Stimulated activated CD8-positive, alpha-beta memory T cell treated with anti-CD3 and anti-CD28 coated beads, Interleukin-2, amount 100 ng/mL, for 48 hours (primary cell): ENCODE measurements at regions not wholly inside any gene's neighbourhood (a gene's known extent, or its start where the extent isn't known, plus 50 kb on each side); places are given as distances from the start of the nearest gene placed in this dataset.
"Not testable (repeated sequence)": the region's sequence is repeated elsewhere in the genome, so short reads cannot be mapped to it uniquely, and the experiment has no call there.

Experiments used
- DNase-seq, 2 donors: peaks; one replicate each; pipeline ENCODE4 v3.0.0-alpha.2; 2020; ENCODE audit warnings: low read depth in 2 of 2

GRCh38 chr4:82077471-82077995, 296.3 kb downstream of the HNRNPD start:
- not testable (repeated sequence) for DNase-seq

GRCh38 chr4:82076809-82077208, 297.0 kb downstream of the HNRNPD start:
- DNase-seq, result no peak

- no peak for DNase-seq
Measured at GRCh38 chr4:82076359-82076758, 297.4 kb downstream of the HNRNPD start.

GRCh38 chr4:82071951-82072350, 301.8 kb downstream of the HNRNPD start:
- no peak for DNase-seq

- DNase-seq, result no peak
Measured at GRCh38 chr4:82069883-82070638, 303.7 kb downstream of the HNRNPD start.

GRCh38 chr4:82063017-82063416, 310.8 kb downstream of the HNRNPD start:
- DNase-seq, result no peak

GRCh38 chr4:82057990-82058544, 315.7 kb downstream of the HNRNPD start:
- no peak for DNase-seq

GRCh38 chr4:82055156-82055555, 318.6 kb downstream of the HNRNPD start:
- DNase-seq, result no peak

- no peak for DNase-seq
Measured at GRCh38 chr4:82053396-82053795, 320.4 kb downstream of the HNRNPD start.

GRCh38 chr4:82050796-82051195, 323.0 kb downstream of the HNRNPD start:
- DNase-seq, result no peak

GRCh38 chr4:82049294-82049693, 324.5 kb downstream of the HNRNPD start:
- DNase-seq, result no peak

GRCh38 chr4:82047731-82048130, 326.1 kb downstream of the HNRNPD start:
- no peak for DNase-seq

- DNase-seq, result no peak
Measured at GRCh38 chr4:82046796-82047195, 327.0 kb downstream of the HNRNPD start.

- DNase-seq, result no peak
Measured at GRCh38 chr4:82045267-82045666, 328.5 kb downstream of the HNRNPD start.

GRCh38 chr4:82044141-82044993, 329.4 kb downstream of the HNRNPD start:
- no peak for DNase-seq

GRCh38 chr4:82043809-82044137, 330.0 kb downstream of the HNRNPD start:
- no peak for DNase-seq

- no peak for DNase-seq
Measured at GRCh38 chr4:82043081-82043808, 330.5 kb downstream of the HNRNPD start.

GRCh38 chr4:82042042-82042441, 331.7 kb downstream of the HNRNPD start:
- DNase-seq, result no peak

- no peak for DNase-seq
Measured at GRCh38 chr4:82038936-82039335, 334.9 kb downstream of the HNRNPD start.

- no peak for DNase-seq
Measured at GRCh38 chr4:82036181-82036580, 337.6 kb downstream of the HNRNPD start.

GRCh38 chr4:82034878-82035277, 338.9 kb downstream of the HNRNPD start:
- DNase-seq, result no peak

GRCh38 chr4:82033862-82034261, 339.9 kb downstream of the HNRNPD start:
- no peak for DNase-seq
